ENCODE measurements at regions not wholly inside any gene's neighbourhood (a gene's known extent, or its start where the extent isn't known, plus 50 kb on each side); places are given as distances from the start of the nearest gene placed in this dataset.

DNA sequence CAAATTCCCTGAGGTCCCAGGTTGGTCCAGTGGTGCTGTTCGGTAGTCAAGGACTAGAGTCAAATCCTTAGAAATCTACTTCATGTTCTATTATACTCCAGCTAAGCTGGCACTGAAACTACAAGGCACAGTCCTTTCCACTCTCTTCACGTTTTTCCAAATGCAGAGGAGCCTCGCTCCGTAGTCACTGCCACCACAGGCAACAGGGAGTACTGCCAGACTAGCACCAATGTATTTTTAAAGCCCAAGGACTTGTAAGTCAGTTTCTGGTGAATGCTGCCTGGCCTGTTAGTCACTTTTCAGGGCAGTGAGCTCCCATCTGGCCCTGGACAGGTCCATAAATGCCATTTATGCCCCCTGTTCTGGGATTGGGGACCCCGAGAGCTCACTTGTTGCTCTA is 323.5 kb downstream of the FAM47A start:
- TF ChIP-seq EZH2phosphoT487 (IDR thresholded peaks at IDR 0.05; ENCODE audit: low read depth, severe bottlenecking, unreplicated experiment) (no peak), EZH2 (IDR thresholded peaks at IDR 0.05; ENCODE audit: borderline replicate concordance) (no peak)
- TF ChIP-seq, protein P1, sequence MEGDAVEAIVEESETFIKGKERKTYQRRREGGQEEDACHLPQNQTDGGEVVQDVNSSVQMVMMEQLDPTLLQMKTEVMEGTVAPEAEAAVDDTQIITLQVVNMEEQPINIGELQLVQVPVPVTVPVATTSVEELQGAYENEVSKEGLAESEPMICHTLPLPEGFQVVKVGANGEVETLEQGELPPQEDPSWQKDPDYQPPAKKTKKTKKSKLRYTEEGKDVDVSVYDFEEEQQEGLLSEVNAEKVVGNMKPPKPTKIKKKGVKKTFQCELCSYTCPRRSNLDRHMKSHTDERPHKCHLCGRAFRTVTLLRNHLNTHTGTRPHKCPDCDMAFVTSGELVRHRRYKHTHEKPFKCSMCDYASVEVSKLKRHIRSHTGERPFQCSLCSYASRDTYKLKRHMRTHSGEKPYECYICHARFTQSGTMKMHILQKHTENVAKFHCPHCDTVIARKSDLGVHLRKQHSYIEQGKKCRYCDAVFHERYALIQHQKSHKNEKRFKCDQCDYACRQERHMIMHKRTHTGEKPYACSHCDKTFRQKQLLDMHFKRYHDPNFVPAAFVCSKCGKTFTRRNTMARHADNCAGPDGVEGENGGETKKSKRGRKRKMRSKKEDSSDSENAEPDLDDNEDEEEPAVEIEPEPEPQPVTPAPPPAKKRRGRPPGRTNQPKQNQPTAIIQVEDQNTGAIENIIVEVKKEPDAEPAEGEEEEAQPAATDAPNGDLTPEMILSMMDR (IDR thresholded peaks at IDR 0.05; ENCODE audit: poor library complexity) = no peak
